Heart right ventricle (tissue), 16 donors: ENCODE measurements at regions not wholly inside any gene's neighbourhood (a gene's known extent, or its start where the extent isn't known, plus 50 kb on each side); places are given as distances from the start of the nearest gene placed in this dataset.

Experiments used
- ATAC-seq, 8 donors: fragments of 200-7000 bp; cut with Tn5 transposase; one replicate each; pipeline ENCODE4 v1.9.1; 2020; ENCODE audit warnings: mild to moderate bottlenecking in 8 of 8, moderate library complexity in 8 of 8, moderate number of reproducible peaks in 1 of 8
- DNase-seq, 2 donors: peaks; one replicate each; pipeline ENCODE4 v3.0.0-alpha.2; 2020
- H3K27ac ChIP-seq, 10 donors: fragments of 200-600 bp; sonication (generic) in 2 of 10; one replicate each; pipeline versions ENCODE4 v1.5.0 to v1.8.0; 2020 to 2022; ENCODE audit warnings: mild to moderate bottlenecking in 3 of 10
- H3K27me3 ChIP-seq, 7 donors: fragments of 200-600 bp; one replicate each; pipeline ENCODE4 v1.8.0; 2021 to 2022; ENCODE audit warnings: mild to moderate bottlenecking in 2 of 7
- H3K36me3 ChIP-seq, 9 donors: fragments of 200-600 bp; sonication (generic) in 1 of 9; one replicate each; pipeline versions ENCODE4 v1.5.0 to v1.8.0; 2020 to 2022; ENCODE audit warnings: mild to moderate bottlenecking in 2 of 9
- H3K4me1 ChIP-seq, 9 donors: fragments of 200-600 bp; sonication (generic) in 1 of 9; one replicate each; pipeline versions ENCODE4 v1.5.0 to v1.8.0; 2020 to 2022; ENCODE audit warnings: mild to moderate bottlenecking in 4 of 9
- H3K4me3 ChIP-seq, 10 donors: fragments of 200-600 bp; sonication (generic) in 2 of 10; one replicate each; pipeline versions ENCODE4 v1.5.0 to v1.8.0; 2020 to 2022; ENCODE audit warnings: mild to moderate bottlenecking in 7 of 10, moderate library complexity in 2 of 10
- H3K9me3 ChIP-seq, 11 donors: fragments of 200-600 bp in 10 of 11; sonication (generic) in 2 of 11; one replicate each; pipeline versions ENCODE4 v1.5.0 to v1.8.0; 2013 to 2022; ENCODE audit warnings: mild to moderate bottlenecking in 2 of 11, control low read depth in 1 of 11, moderate library complexity in 1 of 11
- WGBS, 2 donors: extraction: QIAGEN DNeasy Blood & Tissue Kit; methylation state at CpG; one replicate each; pipeline ENCODE4 v1.1.7; 2013; ENCODE audit warnings: inconsistent platforms in 1 of 2; 5-methylcytosine and 5-hydroxymethylcytosine counted together
- intact Hi-C, 10 donors: fragments of 100-400 bp; cut with DNase I; formaldehyde crosslinking; loops; one replicate each; pipeline versions ENCODE4 v1.11.1 to v1.14.2; 2022
- TF ChIP-seq, protein P1 (sequence below), 9 donors: fragments of 200-600 bp; sonication (generic) in 2 of 9; IDR thresholded peaks; one replicate each; pipeline versions ENCODE4 v1.5.0 to v1.8.0; 2021 to 2022; ENCODE audit warnings: antibody characterized with exemption in 9 of 9, mild to moderate bottlenecking in 5 of 9, moderate library complexity in 1 of 9
- donor health status: Arrhythmogenic right ventricular cardiomyopathy.
- donor health status: ischemic (EF 13 %, LVEDD 7.1; RV severe dilation, severe dysfunction).
- donor health status: healthy with polysubstance abuse.
- donor health status: DM: no; HTN: yes; CAD: no.
- donor health status: DM: no; HTN: no; CAD: no.
- donor health status: ischemic (EF 25% LVEDD 6.9; RV normal size, moderate dysfunction).
- donor health status: ischemic (EF 25% LVEDD 5.7; RV mildly dilated, moderate dysfunction).
- donor health status: healthy.
- donor health status: DM: yes; HTN: yes; CAD: no.
- donor health status: Ischemic cardiomyopathy.
- donor health status: ischemic (EF 35%, LVEDD 5.7; RV mildly dilated, moderate dysfunction).
- donor health status: nonischemic (EF 11% LVEDD 7.7; RV severe dilation, severe dysfunction).
- donor health status: DM: yes; HTN: yes; CAD: no.
- donor health status: PGD.
- donor health status: ischemic (EF 29% LVEDD 5.4; RV normal size, mild dysfunction).
- donor health status: nonischemic (EF 23%, LVEDD 6.1; RV moderate dilation, normal function).

GRCh38 chr1:56409112-56409691, 170.2 kb downstream of the PLPP3 start:
- DNase-seq (peak in 1 of 2 donors; percentile 17), ATAC-seq (peak in 2 of 8 donors; percentile 22 to 41)
- TF ChIP-seq, protein P1, sequence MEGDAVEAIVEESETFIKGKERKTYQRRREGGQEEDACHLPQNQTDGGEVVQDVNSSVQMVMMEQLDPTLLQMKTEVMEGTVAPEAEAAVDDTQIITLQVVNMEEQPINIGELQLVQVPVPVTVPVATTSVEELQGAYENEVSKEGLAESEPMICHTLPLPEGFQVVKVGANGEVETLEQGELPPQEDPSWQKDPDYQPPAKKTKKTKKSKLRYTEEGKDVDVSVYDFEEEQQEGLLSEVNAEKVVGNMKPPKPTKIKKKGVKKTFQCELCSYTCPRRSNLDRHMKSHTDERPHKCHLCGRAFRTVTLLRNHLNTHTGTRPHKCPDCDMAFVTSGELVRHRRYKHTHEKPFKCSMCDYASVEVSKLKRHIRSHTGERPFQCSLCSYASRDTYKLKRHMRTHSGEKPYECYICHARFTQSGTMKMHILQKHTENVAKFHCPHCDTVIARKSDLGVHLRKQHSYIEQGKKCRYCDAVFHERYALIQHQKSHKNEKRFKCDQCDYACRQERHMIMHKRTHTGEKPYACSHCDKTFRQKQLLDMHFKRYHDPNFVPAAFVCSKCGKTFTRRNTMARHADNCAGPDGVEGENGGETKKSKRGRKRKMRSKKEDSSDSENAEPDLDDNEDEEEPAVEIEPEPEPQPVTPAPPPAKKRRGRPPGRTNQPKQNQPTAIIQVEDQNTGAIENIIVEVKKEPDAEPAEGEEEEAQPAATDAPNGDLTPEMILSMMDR (IDR thresholded peaks at IDR 0.05): peak in 8 of 9 donors; percentile 26 to 54 (median 45)
- H3K4me3 ChIP-seq: no peak overlapping the region
- H3K9me3 ChIP-seq: no peaks in the 10 kb centered on the region
- intact Hi-C loops: loop anchor here in 2 of 10 donors (2.0 to 10.0 kb wide), 2 partner anchors 118 to 176 kb away; no protein-coding TSS in a partner anchor
- no peaks in the 10 kb centered on the region for H3K36me3 ChIP-seq
- no peaks in the 10 kb centered on the region for H3K27me3 ChIP-seq
- 81 to 87% methylated on average over 8 of the region's 8 CpGs for WGBS, 2 donors
- H3K27ac ChIP-seq: no peak overlapping the region
- peaks cover 0 to 53% (median 14%) of the 10 kb centered on the region in 9 donors for H3K4me1 ChIP-seq

GRCh38 chr1:56406821-56407220, 172.5 kb downstream of the PLPP3 start:
- no peak for ATAC-seq
- WGBS, 2 donors: 95 to 99% methylated on average over 2 of the region's 2 CpGs
- H3K4me3 ChIP-seq: no peak overlapping the region
- H3K27ac ChIP-seq: no peak overlapping the region
- H3K4me1 ChIP-seq: peaks cover 0 to 41% (median 9%) of the 10 kb centered on the region in 9 donors
- no peaks in the 10 kb centered on the region for H3K27me3 ChIP-seq
- DNase-seq: no peak
- TF ChIP-seq, protein P1 (IDR thresholded peaks at IDR 0.05): no peak
- no peaks in the 10 kb centered on the region for H3K36me3 ChIP-seq
- intact Hi-C loops: loop anchor here in 1 of 10 donors (10.0 kb wide), 1 partner anchor 178 kb away; no protein-coding TSS in a partner anchor
- H3K9me3 ChIP-seq: no peaks in the 10 kb centered on the region

DNA sequence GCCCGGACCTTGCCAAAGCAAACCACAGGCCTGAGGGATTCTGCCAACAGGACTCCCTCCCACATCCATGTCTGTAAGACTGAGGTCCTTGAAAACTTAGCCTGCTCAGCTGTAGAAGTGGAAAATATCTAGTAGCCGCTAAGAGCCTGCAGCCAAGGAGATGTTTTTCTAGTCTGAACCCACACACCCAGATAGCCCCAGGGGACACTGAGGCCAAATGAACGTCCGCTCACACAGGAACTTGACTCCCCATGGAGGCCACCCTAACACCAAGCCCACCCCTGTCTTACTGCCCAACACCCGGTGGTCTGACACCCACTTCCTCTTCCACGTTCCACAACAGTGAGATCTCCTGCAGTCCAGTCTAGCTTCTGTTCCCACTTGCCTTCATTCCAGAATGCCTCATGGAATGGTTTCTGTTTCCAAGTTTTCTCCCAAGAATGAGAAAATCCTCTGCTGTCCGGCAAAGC, 174.8 kb downstream of the PLPP3 start:
- Histone ChIP-seq H3K4me1 (peaks cover 0 to 19% (median 6%) of the 10 kb centered on the region in 9 donors), H3K9me3 (peaks cover 0 to 9% (median 0%) of the 10 kb centered on the region in 11 donors), H3K27me3 (no peaks in the 10 kb centered on the region), H3K36me3 (no peaks in the 10 kb centered on the region), H3K27ac (peak overlapping the region in 6 of 10 donors; percentile 23 to 70 (median 34)), H3K4me3 (no peak overlapping the region)
- intact Hi-C loops: loop anchor here in 1 of 10 donors (10.0 kb wide), 1 partner anchor 180 kb away; no protein-coding TSS in a partner anchor
- TF ChIP-seq, protein P1 (IDR thresholded peaks at IDR 0.05): no peak
- DNase-seq (peak; percentile 24 to 77), ATAC-seq (peak; percentile 80 to 93 (median 88))
- WGBS, 2 donors: 65% methylated on average over 7 of the region's 7 CpGs

DNA sequence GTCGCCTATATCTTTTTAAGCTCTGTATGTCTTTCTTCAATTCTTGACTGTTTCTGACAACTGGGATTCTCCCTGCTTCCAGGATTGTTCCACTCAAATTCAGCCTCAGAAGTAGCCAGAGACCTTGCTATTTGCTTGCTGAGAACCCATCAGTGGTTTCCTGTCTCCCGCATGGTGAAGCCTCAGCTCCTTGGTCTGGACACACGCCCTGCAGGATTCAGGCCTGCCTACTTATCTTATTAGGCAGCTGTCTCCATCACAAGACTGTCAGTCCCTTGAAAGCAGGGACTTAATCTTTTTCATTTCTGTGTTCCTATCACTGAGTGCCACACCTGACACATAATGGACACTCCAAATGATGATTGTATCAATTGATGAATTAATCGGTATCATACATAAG, 175.3 kb downstream of the PLPP3 start:
- Histone ChIP-seq H3K27me3 (no peaks in the 10 kb centered on the region), H3K4me1 (peaks cover 0 to 21% (median 6%) of the 10 kb centered on the region in 9 donors), H3K36me3 (no peaks in the 10 kb centered on the region), H3K27ac (peak overlapping the region in 5 of 10 donors; percentile 26 to 70 (median 33)), H3K9me3 (peaks cover 0 to 9% (median 0%) of the 10 kb centered on the region in 11 donors), H3K4me3 (no peak overlapping the region)
- TF ChIP-seq, protein P1 (IDR thresholded peaks at IDR 0.05): no peak
- intact Hi-C loops: loop anchor here in 1 of 10 donors (10.0 kb wide), 1 partner anchor 181 kb away; no protein-coding TSS in a partner anchor
- DNase-seq (no peak), ATAC-seq (peak in 6 of 8 donors; percentile 10 to 52 (median 28))
- 57 to 76% methylated on average over 4 of the region's 4 CpGs for WGBS, 2 donors
